NB4 (cell line): ENCODE measurements at regions not wholly inside any gene's neighbourhood (a gene's known extent, or its start where the extent isn't known, plus 50 kb on each side); places are given as distances from the start of the nearest gene placed in this dataset.

ENCODE experiments used
- CTCF ChIP-seq: IDR thresholded peaks from one replicate; pipeline ENCODE4 v1.5.1; 2012; ENCODE audit warnings: low read depth, low read length
- MAX ChIP-seq: IDR thresholded peaks from 2 replicates; pipeline ENCODE4 v1.6.1; 2011; ENCODE audit warnings: low read depth, low read length
- MYC ChIP-seq: IDR thresholded peaks from 2 replicates; pipeline ENCODE4 v1.6.1; 2011; ENCODE audit warnings: low read depth, low read length
- POLR2A ChIP-seq: IDR thresholded peaks from 2 replicates; pipeline ENCODE4 v1.6.1; 2011; ENCODE audit warnings: mild to moderate bottlenecking; ENCODE audit not compliant: insufficient read length; ENCODE audit errors: extremely low read depth

DNA sequence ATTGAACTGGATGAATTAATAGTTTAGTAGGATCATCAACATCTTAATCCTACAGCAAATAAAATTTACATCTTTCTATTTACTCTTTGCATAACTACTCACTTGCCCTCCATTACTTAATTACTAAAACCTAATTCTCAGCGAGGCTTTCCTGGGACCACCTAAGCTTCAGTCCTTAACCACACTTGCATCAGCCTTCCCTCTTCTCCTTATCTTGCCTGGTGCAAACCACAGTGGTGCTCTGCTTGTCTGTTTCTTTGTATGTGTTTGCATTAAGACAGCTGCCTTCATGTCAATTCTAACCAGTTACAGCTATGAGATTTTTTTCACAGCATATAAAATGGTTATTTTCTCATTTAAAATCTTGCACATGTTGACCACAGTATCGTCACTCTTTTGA, 72.6 kb upstream of the ZNF92 start:
- TF ChIP-seq POLR2A (no peak), CTCF (no peak), MYC (no peak), MAX (no peak)
